HuH-7.5 (cell line): ENCODE measurements at regions not wholly inside any gene's neighbourhood (a gene's known extent, or its start where the extent isn't known, plus 50 kb on each side); places are given as distances from the start of the nearest gene placed in this dataset.

Source experiments
- DNase-seq: peaks from one replicate; pipeline ENCODE4 v3.0.0; 2011; ENCODE audit warnings: low spot score

- no peak for DNase-seq
Observed at GRCh38 chr4:35541146-35541887, 703.0 kb downstream of the ARAP2 start.

- DNase-seq, result no peak
Observed at GRCh38 chr4:35541888-35542213, 702.5 kb downstream of the ARAP2 start.

- DNase-seq, result no peak
Observed at GRCh38 chr4:35548921-35549320, 695.4 kb downstream of the ARAP2 start.

- no peak for DNase-seq
Observed at GRCh38 chr4:35556387-35556786, 687.9 kb downstream of the ARAP2 start.

- DNase-seq, result no peak
Observed at GRCh38 chr4:35559559-35560365, 684.6 kb downstream of the ARAP2 start.

- DNase-seq, result no peak
Observed at GRCh38 chr4:35562861-35563260, 681.5 kb downstream of the ARAP2 start.

GRCh38 chr4:35565640-35566039 is 678.7 kb downstream of the ARAP2 start:
- no peak for DNase-seq

- no peak for DNase-seq
Observed at GRCh38 chr4:35591035-35591434, 653.3 kb downstream of the ARAP2 start.

- no peak for DNase-seq
Observed at GRCh38 chr4:35604252-35604651, 640.1 kb downstream of the ARAP2 start.

- DNase-seq, result no peak
Observed at GRCh38 chr4:35604724-35605123, 639.6 kb downstream of the ARAP2 start.

- no peak for DNase-seq
Observed at GRCh38 chr4:35608205-35608604, 636.1 kb downstream of the ARAP2 start.

- DNase-seq, result no peak
Observed at GRCh38 chr4:35614120-35614519, 630.2 kb downstream of the ARAP2 start.

GRCh38 chr4:35639929-35640328 is 604.4 kb downstream of the ARAP2 start:
- no peak for DNase-seq

- no peak for DNase-seq
Observed at GRCh38 chr4:35643661-35644060, 600.7 kb downstream of the ARAP2 start.

GRCh38 chr4:35644591-35644990 is 599.7 kb downstream of the ARAP2 start:
- DNase-seq, result no peak

GRCh38 chr4:35649011-35649410 is 595.3 kb downstream of the ARAP2 start:
- no peak for DNase-seq

- DNase-seq, result no peak
Observed at GRCh38 chr4:35649778-35650177, 594.5 kb downstream of the ARAP2 start.

GRCh38 chr4:35652197-35652596 is 592.1 kb downstream of the ARAP2 start:
- DNase-seq, result no peak

GRCh38 chr4:35653451-35653850 is 590.9 kb downstream of the ARAP2 start:
- no peak for DNase-seq

GRCh38 chr4:35673137-35673536 is 571.2 kb downstream of the ARAP2 start:
- DNase-seq, result no peak

GRCh38 chr4:35684755-35685154 is 559.6 kb downstream of the ARAP2 start:
- no peak for DNase-seq

- no peak for DNase-seq
Observed at GRCh38 chr4:35689870-35690269, 554.4 kb downstream of the ARAP2 start.

GRCh38 chr4:35690271-35690670 is 554.0 kb downstream of the ARAP2 start:
- no peak for DNase-seq

- DNase-seq, result no peak
Observed at GRCh38 chr4:35695003-35695402, 549.3 kb downstream of the ARAP2 start.
